ENCODE measurements at regions not wholly inside any gene's neighbourhood (a gene's known extent, or its start where the extent isn't known, plus 50 kb on each side); places are given as distances from the start of the nearest gene placed in this dataset.

GRCh38 chr12:38956337-38956736, 50.9 kb upstream of the CPNE8 start:
- DNase-seq: no peak
